LNCAP (cell line): ENCODE measurements at regions not wholly inside any gene's neighbourhood (a gene's known extent, or its start where the extent isn't known, plus 50 kb on each side); places are given as distances from the start of the nearest gene placed in this dataset.

Source experiments
- TF ChIP-seq, protein P1 (sequence below): fragments of 450-650 bp; IDR thresholded peaks from 2 replicates; pipeline ENCODE4 v1.5.1; 2017; ENCODE audit warnings: mild to moderate bottlenecking

DNA sequence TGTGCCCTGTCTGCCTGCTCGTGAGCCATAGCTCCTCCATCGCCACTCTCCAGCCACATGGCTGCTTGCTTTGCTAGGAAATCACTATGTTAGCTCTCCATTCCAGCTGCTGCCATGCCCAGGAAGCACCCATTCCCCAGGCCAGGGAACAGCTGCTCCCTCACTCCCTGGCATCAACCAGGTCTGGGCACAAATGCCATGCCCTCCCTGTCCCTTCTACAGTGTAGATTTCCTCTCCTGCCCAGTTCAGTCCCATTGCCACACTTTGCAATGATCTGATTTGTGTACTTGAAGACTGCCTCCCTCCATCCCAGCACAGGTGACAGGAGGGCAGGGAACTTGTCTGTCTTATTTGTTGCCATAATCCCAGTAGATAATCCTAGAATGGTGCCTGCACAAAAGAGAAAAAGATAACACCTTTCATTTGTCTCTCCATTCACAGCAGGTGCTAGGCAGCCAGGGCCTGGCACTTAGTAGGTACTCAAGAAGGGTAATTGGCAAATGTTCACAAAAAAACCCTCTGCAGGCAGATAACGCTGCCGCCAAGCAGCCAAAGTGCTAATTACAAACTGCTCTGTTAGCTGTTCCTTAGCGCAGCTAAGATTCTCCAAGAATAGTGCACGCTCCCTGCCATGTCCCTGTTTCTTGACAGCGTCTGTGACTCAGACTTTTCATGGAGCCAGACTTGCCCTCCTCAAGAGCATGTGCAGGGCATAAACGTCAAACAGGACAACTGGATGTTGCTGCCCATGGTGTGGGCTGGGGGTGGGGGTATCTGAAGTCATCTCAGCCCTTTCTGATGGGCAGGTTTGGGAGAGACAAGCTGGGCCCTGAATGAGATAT, 69.1 kb downstream of the ARL6IP4 start:
- TF ChIP-seq, protein P1, sequence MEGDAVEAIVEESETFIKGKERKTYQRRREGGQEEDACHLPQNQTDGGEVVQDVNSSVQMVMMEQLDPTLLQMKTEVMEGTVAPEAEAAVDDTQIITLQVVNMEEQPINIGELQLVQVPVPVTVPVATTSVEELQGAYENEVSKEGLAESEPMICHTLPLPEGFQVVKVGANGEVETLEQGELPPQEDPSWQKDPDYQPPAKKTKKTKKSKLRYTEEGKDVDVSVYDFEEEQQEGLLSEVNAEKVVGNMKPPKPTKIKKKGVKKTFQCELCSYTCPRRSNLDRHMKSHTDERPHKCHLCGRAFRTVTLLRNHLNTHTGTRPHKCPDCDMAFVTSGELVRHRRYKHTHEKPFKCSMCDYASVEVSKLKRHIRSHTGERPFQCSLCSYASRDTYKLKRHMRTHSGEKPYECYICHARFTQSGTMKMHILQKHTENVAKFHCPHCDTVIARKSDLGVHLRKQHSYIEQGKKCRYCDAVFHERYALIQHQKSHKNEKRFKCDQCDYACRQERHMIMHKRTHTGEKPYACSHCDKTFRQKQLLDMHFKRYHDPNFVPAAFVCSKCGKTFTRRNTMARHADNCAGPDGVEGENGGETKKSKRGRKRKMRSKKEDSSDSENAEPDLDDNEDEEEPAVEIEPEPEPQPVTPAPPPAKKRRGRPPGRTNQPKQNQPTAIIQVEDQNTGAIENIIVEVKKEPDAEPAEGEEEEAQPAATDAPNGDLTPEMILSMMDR = no peak

DNA sequence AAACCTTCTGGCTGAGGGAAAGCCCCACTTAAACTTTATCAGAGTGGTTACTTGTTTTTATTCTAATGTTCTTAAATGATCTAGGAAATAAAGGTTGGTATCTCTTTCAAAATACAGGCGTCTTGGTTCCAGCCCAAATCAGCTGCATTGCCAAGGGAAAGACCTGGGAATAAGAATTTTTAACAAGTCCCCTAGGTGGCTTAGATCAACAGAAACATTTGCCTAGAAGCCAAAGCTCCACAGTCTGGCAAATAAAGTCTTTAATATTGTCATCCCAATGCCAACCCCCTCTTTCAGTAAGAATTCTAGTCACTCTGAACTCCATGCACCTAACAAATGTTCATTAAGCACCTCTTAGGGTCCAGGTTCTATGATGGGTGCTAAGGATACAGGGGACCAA, 66.8 kb downstream of the ARL6IP4 start:
- TF ChIP-seq, protein P1 = no peak

DNA sequence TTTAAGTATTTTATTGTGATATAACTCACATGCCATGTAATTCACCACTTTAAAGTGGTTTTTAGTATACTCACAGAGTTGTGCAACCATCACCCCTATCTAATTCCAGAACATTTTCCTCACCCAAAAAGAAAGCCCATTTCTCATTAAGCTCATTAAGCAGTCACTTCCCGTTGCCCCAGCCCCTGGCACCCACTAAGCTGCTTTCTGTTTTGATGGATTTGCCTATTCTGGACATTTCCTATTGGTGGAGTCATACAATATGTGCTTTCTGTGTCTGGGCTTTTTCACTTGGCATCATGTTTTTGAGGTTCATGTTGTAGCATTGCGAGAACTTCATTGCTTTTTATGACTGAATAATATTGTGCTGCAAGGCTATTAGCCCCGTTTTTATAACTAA, 66.0 kb downstream of the ARL6IP4 start:
- TF ChIP-seq, protein P1 = no peak

DNA sequence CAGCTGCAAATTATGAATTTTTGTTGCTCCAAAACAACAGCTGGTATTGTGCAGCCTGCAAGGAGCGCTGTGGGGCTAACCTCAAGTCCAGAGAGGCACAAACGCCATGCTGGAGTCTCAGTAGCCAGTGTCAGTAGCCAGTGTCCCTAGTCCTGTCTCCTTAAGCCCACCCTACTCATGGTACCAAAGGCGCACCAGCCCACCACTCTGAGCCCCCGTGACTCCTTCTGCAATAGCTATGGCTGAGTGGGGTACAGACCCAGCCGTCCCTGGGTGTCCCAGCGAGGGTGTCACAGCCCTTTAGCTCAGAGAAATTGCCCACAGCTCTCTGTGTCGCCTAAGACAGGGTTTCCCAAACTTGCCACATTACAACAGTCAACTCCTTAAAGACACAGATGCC, 65.2 kb downstream of the ARL6IP4 start:
- TF ChIP-seq, protein P1 = no peak

DNA sequence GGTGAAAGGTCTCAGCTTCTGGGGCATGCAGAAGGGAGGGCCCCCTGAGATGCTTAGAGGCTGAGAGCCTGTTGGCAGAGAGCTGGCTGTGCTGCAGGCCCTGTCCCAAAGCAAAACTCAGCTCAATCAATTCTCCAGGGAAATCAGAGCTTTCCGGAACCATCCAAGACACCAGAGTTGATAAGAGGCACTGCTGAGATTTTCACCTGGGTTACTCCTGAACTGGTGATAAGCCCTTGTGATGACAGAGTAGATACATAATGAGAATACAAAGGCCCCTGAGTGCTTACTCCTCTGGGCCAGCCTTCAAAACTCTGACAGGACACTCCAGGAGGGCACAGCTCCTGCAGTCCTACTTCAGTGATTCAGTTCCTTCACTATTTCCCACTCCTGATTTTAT, 63.9 kb downstream of the ARL6IP4 start:
- TF ChIP-seq, protein P1 = no peak

DNA sequence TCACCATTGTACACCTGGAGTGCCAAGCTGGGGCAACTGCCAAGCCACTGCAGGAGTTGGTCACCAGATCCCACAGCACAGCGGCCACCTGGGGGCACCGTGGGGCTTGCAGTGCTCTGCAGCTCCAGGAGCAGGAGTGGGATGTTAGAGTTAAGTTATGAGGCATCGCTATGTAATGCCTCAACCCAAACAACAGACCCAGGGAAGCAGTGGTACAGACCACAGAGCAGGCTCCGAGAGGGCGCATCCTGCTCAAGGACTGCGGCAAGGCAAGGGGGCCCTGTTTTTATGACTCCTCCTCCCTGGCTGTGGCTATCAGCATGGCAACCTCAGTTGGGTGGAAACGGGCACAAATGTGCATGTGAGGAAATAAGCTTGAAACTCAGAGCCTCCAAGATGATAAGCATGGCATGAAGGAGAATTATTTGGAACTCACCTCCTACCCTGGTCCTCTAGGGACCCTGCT, 63.1 kb downstream of the ARL6IP4 start:
- TF ChIP-seq, protein P1 = peak; percentile 67

DNA sequence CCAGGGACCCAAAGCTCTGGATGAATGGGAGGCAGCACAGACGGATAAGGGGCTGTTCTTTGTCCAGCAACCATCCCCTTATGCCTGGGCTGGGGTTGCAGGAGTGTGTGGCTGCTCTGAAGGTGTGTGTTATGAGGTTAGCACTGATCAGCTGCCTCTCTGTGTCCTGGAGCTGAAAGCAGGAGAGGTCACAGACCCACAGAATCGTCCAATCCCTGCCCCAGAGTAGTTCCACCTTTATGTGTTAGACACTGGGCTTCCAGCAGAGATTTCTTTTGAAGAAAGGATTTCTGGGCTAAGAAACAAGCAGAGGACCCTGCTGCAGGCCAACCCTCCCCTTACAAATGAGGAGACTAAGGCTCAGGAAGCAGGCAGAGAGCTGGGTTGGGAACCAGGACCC, 62.4 kb downstream of the ARL6IP4 start:
- TF ChIP-seq, protein P1 = no peak
